Nucleus accumbens (tissue), 56 donors: ENCODE measurements at regions not wholly inside any gene's neighbourhood (a gene's known extent, or its start where the extent isn't known, plus 50 kb on each side); places are given as distances from the start of the nearest gene placed in this dataset.

Experiments
- DNase-seq, 56 donors: peaks; one replicate each; lab custom pipeline; 2025; lab: John Stamatoyannopoulos, UW

DNA sequence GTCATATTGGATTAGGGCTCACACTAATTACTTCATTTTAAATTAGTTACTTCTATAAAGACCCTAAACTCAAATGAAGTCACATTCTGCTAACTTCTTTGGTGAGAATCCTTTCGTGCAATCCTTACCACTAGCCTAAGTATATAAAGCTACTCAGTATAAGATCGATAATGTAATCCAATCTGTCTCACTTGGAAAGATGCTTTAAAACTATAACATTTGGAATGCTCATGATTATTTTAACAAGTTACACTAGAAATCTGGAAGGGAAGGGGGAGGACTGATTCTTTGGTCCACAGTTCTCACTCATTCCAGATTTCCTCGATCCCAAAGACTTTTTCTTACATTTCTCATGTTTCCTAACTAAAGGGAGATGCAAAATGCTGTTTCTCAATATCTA lies 336.4 kb upstream of the SLIT2 start:
- no peak for DNase-seq

DNA sequence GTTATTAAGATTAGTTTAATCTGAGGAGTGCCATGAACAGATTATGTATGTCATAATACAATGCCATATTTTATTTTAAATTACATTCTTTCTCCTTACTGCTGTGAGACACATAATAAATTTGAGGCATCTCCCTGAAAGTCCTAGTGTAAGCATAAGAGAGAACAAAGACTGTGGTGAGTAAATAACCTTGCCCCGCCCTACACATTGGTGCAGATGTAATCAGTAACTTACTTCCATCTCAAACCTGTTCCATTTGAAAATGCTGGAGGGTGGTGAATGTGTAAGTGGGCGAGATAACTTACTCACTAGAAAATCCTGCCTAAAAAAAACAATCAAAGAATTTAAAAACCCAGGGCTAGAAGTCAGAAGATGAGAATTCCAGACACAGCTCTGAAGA lies 338.1 kb upstream of the SLIT2 start:
- no peak for DNase-seq

DNA sequence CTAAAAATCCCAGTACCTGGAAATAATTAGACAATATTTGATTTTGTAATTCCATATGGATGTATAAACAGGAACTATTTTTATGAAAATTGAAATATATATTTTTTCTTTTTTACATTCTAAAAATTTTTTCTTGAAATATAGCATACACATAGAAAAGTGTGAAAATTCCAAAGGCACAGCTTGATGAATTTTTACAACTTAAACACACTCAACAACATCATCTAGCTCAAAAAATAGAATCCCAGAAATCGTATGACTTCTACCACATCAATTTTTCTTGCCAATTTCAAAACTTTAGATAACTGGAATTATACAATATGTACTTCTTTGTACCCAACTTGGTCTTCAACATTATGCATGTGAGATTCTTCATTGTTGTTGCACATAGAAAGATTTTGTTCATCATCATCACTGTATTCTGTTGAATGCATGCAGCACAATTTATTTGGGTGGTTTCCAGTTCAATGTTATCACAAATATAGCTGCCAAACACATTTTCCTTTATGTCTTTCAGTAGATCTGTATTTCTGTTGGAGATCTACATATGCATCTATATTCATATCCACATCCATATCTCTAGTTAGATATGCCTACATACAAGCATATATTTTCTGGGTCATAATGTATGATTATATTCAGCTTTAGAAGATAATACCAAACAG lies 340.7 kb upstream of the SLIT2 start:
- DNase-seq = no peak

DNA sequence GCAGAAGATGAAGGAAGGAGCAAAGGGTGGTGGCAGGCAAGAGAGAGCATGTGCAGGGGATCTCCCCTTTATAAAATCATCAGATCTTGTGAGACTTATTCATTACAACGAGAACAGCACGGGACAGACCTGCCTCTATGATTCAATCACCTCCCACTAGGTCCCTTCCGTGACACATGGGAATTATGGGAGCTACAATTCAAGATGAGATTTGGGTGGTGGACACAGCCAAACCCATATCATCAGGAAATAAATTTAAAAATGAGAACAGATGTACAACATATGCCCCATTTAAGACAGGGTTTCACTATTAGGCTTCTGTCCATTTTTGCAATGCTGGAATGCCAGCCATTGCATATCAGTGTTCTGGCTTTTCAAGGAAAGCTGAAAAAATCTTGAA lies 346.7 kb upstream of the SLIT2 start:
- DNase-seq = no peak

DNA sequence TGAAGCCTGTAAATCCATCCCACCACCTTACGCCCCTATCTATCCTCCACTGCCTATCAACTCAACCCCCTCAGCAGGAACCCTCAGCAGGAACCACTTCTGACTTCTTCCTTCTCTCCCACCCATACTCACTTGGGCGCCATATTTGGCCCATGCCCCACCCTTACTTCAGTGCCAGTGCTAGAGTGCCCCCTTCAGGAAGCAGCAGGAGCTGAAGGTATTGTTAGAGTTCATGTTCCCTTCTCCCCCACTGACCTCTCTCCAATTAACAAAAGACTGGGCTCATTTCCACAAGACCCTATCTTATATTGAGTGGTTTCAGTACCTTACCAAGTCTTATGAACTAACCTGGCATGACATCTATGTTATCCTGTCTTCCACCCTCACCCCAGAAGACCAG lies 363.1 kb upstream of the SLIT2 start:
- no peak for DNase-seq

DNA sequence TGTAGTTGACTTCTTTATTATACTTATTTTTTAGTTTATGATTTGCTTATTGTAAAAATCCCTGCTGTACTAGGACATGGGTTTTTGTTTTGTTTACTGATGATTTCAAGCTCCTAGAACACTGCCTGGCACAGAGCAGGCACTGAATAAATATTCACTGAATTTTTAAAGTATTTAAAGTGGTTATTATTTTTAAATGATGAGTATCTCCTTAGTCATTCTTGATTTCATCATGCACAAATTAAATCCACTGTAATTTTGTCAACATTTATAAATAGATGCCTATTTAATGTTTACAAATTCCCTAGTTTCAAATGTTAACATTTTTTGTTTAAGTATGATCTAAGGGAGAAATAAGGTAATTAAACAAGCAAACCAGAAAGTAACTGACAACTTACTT lies 367.9 kb upstream of the SLIT2 start:
- no peak for DNase-seq

DNA sequence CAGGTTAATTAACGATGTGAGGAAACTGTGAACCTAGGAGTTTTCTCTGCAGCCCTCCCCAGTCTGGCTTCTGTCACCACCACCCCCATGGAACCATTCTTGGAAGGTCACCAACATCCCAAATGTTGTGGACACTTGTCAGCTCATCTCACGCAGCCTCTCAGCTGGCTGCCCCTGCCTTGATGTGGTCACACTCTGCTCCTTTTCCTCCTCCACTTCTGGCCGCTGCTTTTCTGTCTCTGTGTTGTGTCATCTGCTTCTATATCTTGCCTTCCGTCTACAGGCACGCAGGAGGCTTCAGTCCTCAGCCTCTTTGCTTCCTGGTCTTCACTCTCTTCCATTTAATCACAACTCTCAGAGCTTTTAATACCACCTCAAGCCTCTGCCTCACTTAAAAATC lies 371.5 kb upstream of the SLIT2 start:
- no peak for DNase-seq

DNA sequence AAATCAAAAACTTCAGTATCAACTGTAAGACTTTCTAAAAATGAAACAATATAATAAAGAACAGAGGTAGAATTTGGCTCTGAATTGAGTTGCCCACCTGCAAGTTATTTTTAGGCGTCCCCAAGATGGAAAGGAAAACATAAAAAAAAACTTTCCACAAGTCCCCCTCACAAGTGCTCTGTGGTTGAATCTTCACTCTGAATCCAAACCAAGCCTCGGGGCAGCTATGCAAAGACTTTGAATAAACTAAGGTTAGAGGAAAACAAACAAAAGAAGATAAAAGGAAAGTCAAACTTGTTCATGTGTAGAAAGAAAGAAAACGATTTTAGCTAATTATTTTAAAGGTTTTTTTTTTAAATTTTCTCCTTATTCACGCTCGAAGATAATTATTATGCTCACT lies 372.4 kb upstream of the SLIT2 start:
- no peak for DNase-seq

DNA sequence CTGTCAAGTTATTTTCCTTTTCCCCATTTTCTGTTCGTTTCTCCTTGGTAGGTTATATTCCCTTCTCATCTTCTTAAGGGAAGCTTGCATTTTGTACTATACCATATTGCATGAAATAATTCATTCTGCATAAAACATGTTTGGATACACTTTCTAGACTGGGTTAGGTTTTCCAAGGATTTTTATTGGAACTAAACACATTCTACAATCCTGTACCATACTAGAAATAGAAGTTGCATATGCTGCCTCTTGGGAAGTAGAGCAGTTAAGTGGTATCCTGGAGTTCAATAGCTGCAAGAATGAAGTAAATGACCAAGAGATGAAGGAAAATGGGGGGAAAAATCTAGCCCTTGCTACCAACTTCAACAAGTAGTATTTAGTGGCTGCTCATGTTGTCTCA lies 393.7 kb upstream of the SLIT2 start:
- no peak for DNase-seq

DNA sequence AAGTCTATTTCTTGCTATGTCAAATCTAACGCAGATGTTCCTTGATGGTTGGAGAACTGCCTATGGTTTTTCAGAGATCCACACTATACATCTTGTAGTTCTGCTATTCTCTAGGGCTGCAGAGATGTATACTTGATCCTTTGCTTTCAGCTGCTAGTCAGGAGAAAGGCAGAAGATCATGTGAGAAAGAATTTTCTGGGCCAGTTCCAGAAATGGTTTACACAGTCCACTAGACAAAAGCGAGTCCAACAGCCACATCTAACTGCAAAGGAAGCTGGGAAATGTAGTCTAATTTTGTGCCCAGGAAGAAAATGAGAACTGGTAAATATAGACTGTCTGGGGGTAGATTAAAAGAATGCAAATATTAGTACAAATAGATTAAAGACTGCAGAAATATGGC lies 394.3 kb upstream of the SLIT2 start:
- DNase-seq = no peak

DNA sequence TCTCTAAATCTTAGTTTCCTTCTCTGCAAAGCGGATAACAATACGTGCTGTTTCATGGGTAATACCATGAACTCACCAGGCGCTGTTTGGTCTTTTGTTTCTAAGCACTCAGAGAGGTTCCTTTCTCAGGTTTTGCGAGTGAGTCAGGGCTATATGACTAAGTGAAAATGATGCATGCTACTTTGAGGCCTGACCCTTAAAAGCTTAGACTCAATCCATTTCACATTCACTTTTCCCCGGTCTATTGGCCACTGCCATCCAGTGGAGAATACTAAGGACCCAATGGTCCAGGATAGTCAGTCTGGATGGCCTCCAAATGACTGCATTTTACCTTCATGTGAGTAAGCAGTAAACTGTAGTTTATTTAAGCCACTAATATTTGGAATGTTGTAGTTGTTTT lies 400.8 kb upstream of the SLIT2 start:
- no peak for DNase-seq

DNA sequence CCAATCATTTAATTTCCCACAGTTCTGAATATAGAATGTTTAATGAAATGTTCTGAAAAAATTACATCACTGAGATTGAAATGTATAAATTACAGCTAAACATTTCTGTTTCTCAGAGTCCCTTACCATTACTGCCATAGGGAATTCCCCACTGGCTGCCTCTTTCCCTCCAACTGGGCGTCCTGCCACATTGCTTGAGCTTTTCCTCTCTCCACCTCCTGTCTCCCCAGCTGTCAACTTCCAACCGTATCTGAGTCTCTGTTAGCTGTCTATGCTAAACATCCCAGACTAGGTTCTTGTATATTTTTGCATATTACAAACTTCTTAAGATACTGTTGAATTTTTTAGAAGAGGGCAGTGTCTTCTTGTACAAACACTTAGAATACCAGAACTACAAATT lies 407.3 kb upstream of the SLIT2 start:
- DNase-seq = no peak

DNA sequence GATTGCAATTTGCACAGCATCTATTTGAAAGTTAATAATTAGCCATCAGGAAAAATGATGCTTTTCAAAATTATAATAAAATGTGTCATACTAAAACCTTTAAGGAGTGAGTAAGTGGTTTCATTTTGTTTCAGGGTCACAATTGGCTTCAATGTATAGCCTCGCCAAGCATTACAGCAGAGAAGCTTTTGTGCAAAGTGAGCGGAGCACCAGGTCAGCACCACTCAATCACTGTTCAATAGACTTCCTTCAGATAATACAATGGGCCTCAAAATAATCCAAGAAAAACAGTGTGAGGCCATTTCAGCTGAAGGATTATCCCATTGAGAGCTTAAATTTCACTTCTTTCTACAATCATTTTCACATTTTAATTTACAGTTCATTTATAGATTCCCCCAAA lies 409.2 kb upstream of the SLIT2 start:
- DNase-seq = no peak

DNA sequence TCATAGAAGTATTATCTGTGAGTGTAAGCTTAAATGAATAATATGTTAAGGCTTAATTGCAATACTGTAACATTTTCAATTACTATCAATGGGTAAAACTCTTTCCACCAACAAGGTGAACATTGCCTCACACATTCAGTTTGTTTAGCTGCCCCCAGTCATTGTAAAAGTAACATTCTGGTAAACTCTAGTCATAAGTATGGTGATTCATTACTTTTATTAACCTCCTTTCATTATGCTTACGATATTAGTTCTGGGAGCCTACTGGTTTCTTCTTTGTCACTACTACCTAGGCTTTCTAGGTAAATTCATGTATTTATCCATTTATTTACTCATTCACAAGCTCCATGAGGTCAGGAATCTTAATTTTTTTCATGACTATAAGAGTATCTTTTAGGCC lies 412.8 kb upstream of the SLIT2 start:
- DNase-seq = no peak

DNA sequence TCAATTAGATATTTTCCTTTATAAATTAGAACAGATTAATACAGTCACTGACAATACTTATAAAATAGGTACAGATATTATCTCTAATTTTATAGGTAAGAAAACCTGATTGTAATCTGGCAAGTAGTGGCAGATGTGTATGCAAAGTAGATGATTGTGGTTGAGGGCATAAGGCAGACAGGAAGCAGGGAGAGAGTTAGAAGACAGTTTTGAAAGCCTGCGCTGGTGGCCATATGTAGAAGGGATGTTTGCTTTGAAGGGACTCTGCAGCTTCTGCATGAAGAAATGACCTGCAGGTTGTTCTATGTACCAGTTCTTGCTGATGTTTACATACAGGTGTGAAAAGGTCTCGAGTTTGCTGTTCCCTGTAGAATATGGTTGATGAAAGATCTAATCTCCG lies 416.3 kb upstream of the SLIT2 start:
- no peak for DNase-seq

DNA sequence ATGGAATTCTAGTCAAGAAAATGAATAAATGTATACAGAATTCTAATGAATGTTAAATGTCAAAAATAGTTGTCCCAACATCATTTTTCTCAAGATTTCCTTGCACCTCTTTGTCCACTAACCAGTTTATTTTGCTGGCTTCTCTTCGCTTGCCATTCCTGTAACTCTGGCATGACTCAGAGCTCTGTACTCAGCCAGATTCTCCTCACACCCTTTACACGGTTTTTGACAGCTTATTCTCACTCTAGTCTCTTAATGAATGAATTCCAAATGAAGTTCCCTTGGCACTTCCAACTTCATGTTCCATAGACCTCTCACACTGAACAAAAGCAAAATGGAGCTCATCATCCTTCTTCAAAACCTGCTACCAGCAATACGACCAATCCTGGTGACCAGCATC lies 419.3 kb upstream of the SLIT2 start:
- DNase-seq = no peak

DNA sequence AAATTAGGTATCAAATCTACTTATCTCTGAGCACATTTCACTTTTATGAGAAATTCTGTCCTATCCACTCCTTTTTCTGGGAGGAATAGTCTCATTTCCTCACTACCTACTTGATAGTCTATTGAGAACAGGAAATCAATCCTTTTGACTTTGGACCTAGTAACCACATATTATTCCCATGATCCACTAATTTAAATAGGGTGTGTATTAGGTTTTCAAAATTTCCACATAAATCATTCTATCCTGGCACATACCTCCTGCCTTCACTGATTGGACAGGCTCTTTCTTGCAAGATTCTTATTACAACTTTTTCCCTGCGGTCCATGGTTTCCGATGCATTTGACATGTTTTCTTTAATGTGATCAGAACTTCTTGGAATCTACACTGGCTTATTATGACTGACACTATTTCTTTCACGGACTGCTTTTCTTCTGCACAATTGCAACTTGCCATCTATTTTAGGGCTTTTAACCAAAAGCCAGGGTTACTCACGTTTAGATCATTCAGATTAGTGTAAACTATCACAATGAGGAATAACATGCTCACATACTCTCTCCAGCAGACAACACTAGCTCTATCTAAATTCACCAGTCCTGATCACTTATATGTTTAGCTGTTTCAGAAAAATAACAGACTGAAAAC lies 419.9 kb upstream of the SLIT2 start:
- DNase-seq = no peak

DNA sequence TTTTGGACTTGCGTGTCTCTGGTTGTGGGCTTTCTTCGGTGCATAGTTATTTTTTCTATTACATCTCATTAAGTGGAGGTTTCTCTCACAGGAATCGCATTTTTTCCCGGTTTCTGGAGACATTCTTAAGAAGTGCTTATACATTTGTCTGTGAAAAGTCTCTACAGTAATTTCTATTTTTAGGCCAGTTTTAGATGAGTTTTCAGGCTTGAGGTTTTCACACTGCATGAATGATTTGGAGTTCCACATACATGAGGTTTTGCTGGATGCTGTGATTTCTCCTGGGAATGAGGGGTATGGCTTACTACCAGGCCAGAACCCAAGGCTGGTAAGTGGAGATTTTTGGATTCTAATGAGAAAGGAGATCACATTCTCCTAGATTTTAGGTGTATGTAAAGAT lies 422.6 kb upstream of the SLIT2 start:
- DNase-seq = no peak

DNA sequence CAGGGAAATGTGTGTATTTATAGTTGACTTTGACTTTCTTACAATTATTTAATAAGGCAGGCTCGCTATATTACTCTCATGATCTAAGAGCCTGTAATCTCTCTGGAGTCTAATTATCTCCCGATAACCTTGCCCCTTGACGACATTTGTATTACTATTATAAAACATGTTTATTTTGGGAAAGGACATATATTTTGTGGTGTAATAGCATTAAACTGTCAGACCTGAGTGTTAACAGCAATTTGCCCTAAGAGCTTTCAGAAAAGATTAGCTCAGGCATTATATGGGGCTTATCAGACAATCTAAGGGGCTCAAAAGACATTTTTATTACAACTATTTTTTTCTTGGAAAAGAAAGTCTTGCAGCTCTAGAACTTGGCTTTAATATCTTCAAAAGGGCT lies 427.9 kb upstream of the SLIT2 start:
- DNase-seq = no peak

DNA sequence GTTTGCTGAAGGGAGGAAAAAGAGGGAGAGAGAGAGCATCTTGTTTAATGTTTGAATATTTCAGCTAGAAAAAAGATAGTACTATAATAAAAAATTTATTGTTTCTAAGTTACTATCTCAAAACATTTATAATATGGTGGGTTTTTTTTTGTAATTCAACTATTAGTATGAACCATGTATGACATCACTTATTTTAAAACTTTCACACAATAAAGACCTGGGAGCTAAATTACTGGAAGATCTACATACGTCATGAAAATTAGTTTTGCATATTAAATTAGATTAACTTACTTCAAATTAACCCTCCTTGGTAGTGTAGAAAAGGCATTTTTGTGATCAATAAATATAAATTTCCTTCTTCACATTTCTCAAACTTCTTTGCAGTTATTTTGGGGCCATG lies 432.0 kb upstream of the SLIT2 start:
- no peak for DNase-seq

DNA sequence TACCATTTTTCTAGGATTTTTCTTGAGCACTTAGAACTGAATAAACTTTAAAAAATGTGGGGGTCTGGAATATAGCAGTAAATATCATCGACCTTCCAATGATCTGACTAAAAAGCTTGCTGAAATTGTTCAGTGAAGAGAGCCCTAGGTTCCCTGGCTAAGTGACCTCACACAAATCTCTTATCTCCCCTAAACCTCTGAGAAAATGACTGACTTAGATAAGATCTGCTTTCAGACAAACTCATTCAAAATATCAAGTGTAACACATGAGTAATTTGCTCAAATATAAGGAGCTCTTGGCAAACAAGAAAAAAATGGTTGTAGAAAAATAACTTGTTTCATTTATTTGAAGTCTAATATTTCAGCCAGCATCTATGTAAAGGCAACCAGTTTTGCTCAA lies 441.7 kb upstream of the SLIT2 start:
- no peak for DNase-seq

DNA sequence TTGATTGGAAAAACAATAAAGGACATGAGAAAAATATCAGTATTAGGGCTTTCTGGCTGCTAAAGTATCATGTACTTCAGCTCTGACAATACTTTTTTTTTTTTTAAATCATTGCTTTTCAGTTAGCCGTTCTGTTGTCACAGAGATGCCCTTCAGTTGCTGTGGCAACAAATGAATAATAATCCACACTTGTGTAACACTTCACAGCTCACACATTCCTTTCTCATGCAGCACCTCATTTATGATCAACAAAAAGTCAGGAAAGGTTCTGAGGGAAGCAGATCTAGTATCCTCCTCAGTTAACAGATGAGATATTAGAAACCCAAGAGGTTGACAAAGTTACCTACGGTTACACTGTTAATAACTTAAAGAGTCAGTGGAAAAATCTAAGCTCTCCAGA lies 444.2 kb upstream of the SLIT2 start:
- peak in 1 of 56 donors; percentile 3 for DNase-seq

DNA sequence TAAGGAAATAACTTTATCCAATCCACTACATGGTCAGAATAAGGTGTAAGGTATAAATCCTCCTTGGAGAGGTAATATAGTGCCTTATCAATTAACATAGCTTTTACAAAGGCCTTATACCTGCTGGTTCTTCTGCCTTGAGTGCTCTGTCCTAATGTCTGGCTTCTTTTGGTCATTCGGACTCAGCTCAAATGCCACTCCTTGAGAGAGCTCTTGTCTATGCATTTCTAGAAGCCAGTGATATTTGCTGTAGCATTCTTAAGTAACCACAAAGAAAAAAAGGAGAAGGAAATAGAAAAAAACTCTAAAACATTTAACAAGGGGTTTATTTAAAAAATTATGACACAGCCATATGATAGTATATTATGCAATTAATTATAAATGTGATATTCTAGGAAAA lies 444.8 kb upstream of the SLIT2 start:
- DNase-seq = no peak
